Keratinocyte (primary cell): ENCODE measurements at regions not wholly inside any gene's neighbourhood (a gene's known extent, or its start where the extent isn't known, plus 50 kb on each side); places are given as distances from the start of the nearest gene placed in this dataset.

Source experiments
- DNase-seq: peaks from one replicate; pipeline ENCODE4 v3.0.0-alpha.2; 2011; ENCODE audit warnings: low read depth, missing footprints, low spot score
- FAIRE-seq: peaks from 2 replicates; lab custom pipeline; 2011; peaks lifted over from hg19 to GRCh38; lab: Jason Lieb, UNC
- H2AFZ ChIP-seq: 2 replicates; pipeline ENCODE4 v1.6.0; 2012; ENCODE audit warnings: low read length, control low read depth, inconsistent platforms; ENCODE audit not compliant: control insufficient read depth
- H3K27ac ChIP-seq: 2 replicates; pipeline ENCODE4 v1.5.1; 2011; ENCODE audit warnings: low read length; ENCODE audit not compliant: control insufficient read depth, insufficient read depth
- H3K27me3 ChIP-seq: 3 replicates; pipeline ENCODE4 v1.6.0; 2011; ENCODE audit warnings: low read length; ENCODE audit not compliant: control insufficient read depth, insufficient read depth; ENCODE audit errors: extremely low read depth
- H3K36me3 ChIP-seq, 2 experiments: 2 replicates in 1 of 2; 3 replicates in 1 of 2; pipeline ENCODE4 v1.5.1; 2011; ENCODE audit warnings: low read length in 2 of 2, mild to moderate bottlenecking in 1 of 2; ENCODE audit not compliant: control insufficient read depth in 2 of 2, insufficient read depth in 2 of 2; ENCODE audit errors: extremely low read depth in 1 of 2
- H3K4me1 ChIP-seq: 3 replicates; pipeline ENCODE4 v1.5.1; 2011; ENCODE audit warnings: low read length; ENCODE audit not compliant: control insufficient read depth, insufficient read depth; ENCODE audit errors: extremely low read depth
- H3K4me2 ChIP-seq: 3 replicates; pipeline ENCODE4 v1.6.0; 2011; ENCODE audit warnings: low read depth, low read length; ENCODE audit not compliant: control insufficient read depth, insufficient read depth; ENCODE audit errors: extremely low read depth
- H3K4me3 ChIP-seq, 3 experiments: fragments of 200-600 bp in 1 of 3; sonication (generic) in 1 of 3; 2 replicates in 2 of 3; 3 replicates in 1 of 3; pipeline ENCODE4 v1.5.1; 2011 to 2016; ENCODE audit warnings: low read length in 3 of 3, mild to moderate bottlenecking in 3 of 3, control low read depth in 2 of 3, inconsistent platforms in 1 of 3, low read depth in 1 of 3, mixed read lengths in 1 of 3, mixed run types in 1 of 3, moderate library complexity in 1 of 3; ENCODE audit not compliant: control insufficient read depth in 2 of 3, insufficient read depth in 2 of 3; ENCODE audit errors: extremely low read depth in 1 of 3
- H3K79me2 ChIP-seq: 2 replicates; pipeline ENCODE4 v1.6.0; 2012; ENCODE audit warnings: low read length; ENCODE audit not compliant: control insufficient read depth, insufficient read depth
- H3K9ac ChIP-seq: 3 replicates; pipeline ENCODE4 v1.6.0; 2011; ENCODE audit warnings: low read length; ENCODE audit not compliant: control insufficient read depth, insufficient read depth; ENCODE audit errors: extremely low read depth
- H3K9me1 ChIP-seq: 3 replicates; pipeline ENCODE4 v1.6.0; 2011; ENCODE audit warnings: low read length; ENCODE audit not compliant: control insufficient read depth, insufficient read depth; ENCODE audit errors: extremely low read depth
- H3K9me3 ChIP-seq: 2 replicates; pipeline ENCODE4 v1.5.1; 2012; ENCODE audit warnings: low read depth, low read length; ENCODE audit not compliant: control insufficient read depth
- H4K20me1 ChIP-seq: 3 replicates; pipeline ENCODE4 v1.6.0; 2011; ENCODE audit warnings: low read length; ENCODE audit not compliant: control insufficient read depth, insufficient read depth; ENCODE audit errors: extremely low read depth
- CTCF ChIP-seq, 3 experiments: IDR thresholded peaks in 1 of 3; conservative IDR thresholded peaks in 1 of 3; optimal IDR thresholded peaks in 1 of 3; 2 replicates in 2 of 3; 3 replicates in 1 of 3; pipeline versions ENCODE3 to v1.5.1; 2011; ENCODE audit warnings: low read length in 3 of 3, mild to moderate bottlenecking in 3 of 3, moderate library complexity in 2 of 3, control low read depth in 1 of 3, inconsistent platforms in 1 of 3; ENCODE audit not compliant: insufficient read depth in 2 of 3; ENCODE audit errors: extremely low read depth in 1 of 3
- EZH2 ChIP-seq: IDR thresholded peaks from one replicate; pipeline ENCODE4 v1.6.1; 2012; ENCODE audit warnings: inconsistent platforms, mild to moderate bottlenecking, low read length, moderate library complexity
- dilution Hi-C: fragments of 300-500 bp; cut with MboI; formaldehyde crosslinking; loops from one replicate; pipeline ENCODE4 v1.7.0; 2020; ENCODE audit warnings: low sequenced_read_pairs; ENCODE audit not compliant: extremely low pct_ligation_motif_present
- small RNA-seq, 3 experiments: library from RNA; depleted of rRNA; stranded (forward); fragments of <200 nt; gene quantifications; one replicate each; pipeline ENCODE3, GENCODE V24; 2012; ENCODE audit warnings: low read depth in 3 of 3, low replicate concordance in 1 of 3; ENCODE audit not compliant: insufficient read length in 3 of 3

- Histone ChIP-seq H3K27me3 (no peaks in the 10 kb centered on the region), H3K4me3 (no peak overlapping the region), H4K20me1 (no peaks in the 10 kb centered on the region), H2AFZ (no peak overlapping the region), H3K9me3 (no peaks in the 10 kb centered on the region), H3K9me1 (no peaks in the 10 kb centered on the region), H3K79me2 (no peaks in the 10 kb centered on the region), H3K4me2 (no peak overlapping the region), H3K36me3 (no peaks in the 10 kb centered on the region), H3K4me1 (no peaks in the 10 kb centered on the region), H3K9ac (no peak overlapping the region), H3K27ac (no peak overlapping the region)
- dilution Hi-C loops: no loop called here
- FAIRE-seq: no peak
- DNase-seq: no peak
- TF ChIP-seq CTCF (optimal IDR thresholded peaks at IDR 0.05 in 1 of 3, IDR thresholded peaks at IDR 0.05 in 1 of 3, conservative IDR thresholded peaks at IDR 0.05 in 1 of 3; ENCODE audit: extremely low read depth in 1 of 3, insufficient read depth in 2 of 3, low read length in 3 of 3): no peak
- TF ChIP-seq EZH2: no peak
These were observed 54.7 kb upstream of the GREM2 start for GRCh38 chr1:240666568-240667198.

- FAIRE-seq (no peak), DNase-seq (no peak)
- Histone ChIP-seq H4K20me1 (no peaks in the 10 kb centered on the region), H3K4me2 (no peak overlapping the region), H2AFZ (no peak overlapping the region), H3K9me3 (no peaks in the 10 kb centered on the region), H3K4me3 (no peak overlapping the region), H3K4me1 (no peaks in the 10 kb centered on the region), H3K9me1 (no peaks in the 10 kb centered on the region), H3K36me3 (no peaks in the 10 kb centered on the region), H3K9ac (no peak overlapping the region), H3K27me3 (no peaks in the 10 kb centered on the region), H3K27ac (no peak overlapping the region), H3K79me2 (no peaks in the 10 kb centered on the region)
- no peak for TF ChIP-seq EZH2
- dilution Hi-C loops: no loop called here
These were observed 51.4 kb upstream of the GREM2 start for GRCh38 chr1:240663169-240663879.

Small RNA genes lying in the stretch of these regions (small RNA-seq; reads per million reads assigned to genes)
- gene RF00019: 0 reads per million in 3 experiments
